ENCODE measurements at regions not wholly inside any gene's neighbourhood (a gene's known extent, or its start where the extent isn't known, plus 50 kb on each side); places are given as distances from the start of the nearest gene placed in this dataset.

DNA sequence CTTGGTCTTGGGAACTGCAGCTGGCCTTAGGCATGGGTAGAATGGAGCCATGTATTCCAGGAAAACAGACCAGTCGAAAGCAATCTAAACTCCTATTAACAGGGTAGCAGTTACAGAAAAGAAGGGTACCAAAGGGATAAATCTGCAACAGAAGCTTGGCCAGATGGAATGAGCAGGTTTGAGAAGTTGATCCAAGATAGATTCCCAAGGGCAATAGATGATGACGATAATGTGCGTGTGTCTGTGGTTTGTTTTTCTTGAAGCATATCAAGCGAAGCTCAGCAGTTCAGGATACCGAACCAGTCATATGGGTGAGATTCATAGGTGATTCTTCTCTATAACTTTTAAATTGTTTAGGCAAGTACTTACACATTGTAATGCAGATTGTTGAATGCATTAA lies 203.8 kb upstream of the SEMA6D start:
- WGBS (ENCODE audit: low lambda C conversion rate), result 32% methylated on average over 5 of the region's 5 CpGs
- Histone ChIP-seq H4K20me1 (ENCODE audit: insufficient read depth, low read length) (no peaks in the 10 kb centered on the region), H3K4me2 (ENCODE audit: low read depth, low read length) (no peak overlapping the region), H3K9ac (ENCODE audit: insufficient read depth, low read depth, low read length) (no peak overlapping the region), H3K79me2 (ENCODE audit: insufficient read depth, low read length) (no peaks in the 10 kb centered on the region), H3K36me3 (replicated peaks in 1 of 2; ENCODE audit: control insufficient read depth in 1 of 2, insufficient read depth in 2 of 2, low read length in 2 of 2) (no peaks in the 10 kb centered on the region), H3K27me3 (ENCODE audit: control insufficient read depth in 1 of 2, insufficient read depth in 2 of 2, low read length in 2 of 2) (no peaks in the 10 kb centered on the region), H3K27ac (ENCODE audit: extremely low read length, insufficient read depth, low read length) (no peak overlapping the region), H3K9me3 (ENCODE audit: low read length) (peaks cover 85% of the 10 kb centered on the region), H3K4me1 (ENCODE audit: insufficient read depth, low read length) (no peaks in the 10 kb centered on the region), H2AFZ (ENCODE audit: low read length) (no peak overlapping the region), H3K4me3 (replicated peaks in 1 of 3; ENCODE audit: insufficient read depth in 1 of 3, low read depth in 2 of 3, low read length in 3 of 3) (no peak overlapping the region)
- TF ChIP-seq PHF21A (CRISPR knock-in tag; IDR thresholded peaks at IDR 0.05) (no peak), FIP1L1 (IDR thresholded peaks at IDR 0.05; ENCODE audit: borderline replicate concordance, insufficient read depth, low read depth, low read length) (no peak), GZF1 (CRISPR knock-in tag; IDR thresholded peaks at IDR 0.05) (no peak), FOXJ3 (CRISPR knock-in tag; IDR thresholded peaks at IDR 0.05; ENCODE audit: borderline replicate concordance) (no peak), ZNF296 (CRISPR knock-in tag; conservative IDR thresholded peaks at IDR 0.05) (no peak), ETV6 (CRISPR knock-in tag; conservative IDR thresholded peaks at IDR 0.05) (no peak), HOXA3 (CRISPR knock-in tag; IDR thresholded peaks at IDR 0.05) (no peak), NONO (IDR thresholded peaks at IDR 0.05) (no peak), NONO (CRISPR knock-in tag; conservative IDR thresholded peaks at IDR 0.05) (no peak)
- TF ChIP-seq, protein P1, sequence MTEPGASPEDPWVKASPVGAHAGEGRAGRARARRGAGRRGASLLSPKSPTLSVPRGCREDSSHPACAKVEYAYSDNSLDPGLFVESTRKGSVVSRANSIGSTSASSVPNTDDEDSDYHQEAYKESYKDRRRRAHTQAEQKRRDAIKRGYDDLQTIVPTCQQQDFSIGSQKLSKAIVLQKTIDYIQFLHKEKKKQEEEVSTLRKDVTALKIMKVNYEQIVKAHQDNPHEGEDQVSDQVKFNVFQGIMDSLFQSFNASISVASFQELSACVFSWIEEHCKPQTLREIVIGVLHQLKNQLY (CRISPR knock-in tag; IDR thresholded peaks at IDR 0.05), result no peak
- TF ChIP-seq, protein P2, sequence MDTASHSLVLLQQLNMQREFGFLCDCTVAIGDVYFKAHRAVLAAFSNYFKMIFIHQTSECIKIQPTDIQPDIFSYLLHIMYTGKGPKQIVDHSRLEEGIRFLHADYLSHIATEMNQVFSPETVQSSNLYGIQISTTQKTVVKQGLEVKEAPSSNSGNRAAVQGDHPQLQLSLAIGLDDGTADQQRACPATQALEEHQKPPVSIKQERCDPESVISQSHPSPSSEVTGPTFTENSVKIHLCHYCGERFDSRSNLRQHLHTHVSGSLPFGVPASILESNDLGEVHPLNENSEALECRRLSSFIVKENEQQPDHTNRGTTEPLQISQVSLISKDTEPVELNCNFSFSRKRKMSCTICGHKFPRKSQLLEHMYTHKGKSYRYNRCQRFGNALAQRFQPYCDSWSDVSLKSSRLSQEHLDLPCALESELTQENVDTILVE (CRISPR knock-in tag; IDR thresholded peaks at IDR 0.05), result no peak
- intact Hi-C loops (cut with micrococcal nuclease; ENCODE audit: unreplicated experiment), result no loop called here
- ATAC-seq, result no peak
- in situ Hi-C loops (cut with HindIII; ENCODE audit: extremely low pct_ligation_motif_present, low pct_unique_long_range_greater_than_20kb), result no loop called here
- ChIA-PET CTCF (ENCODE audit: low intra/inter-chr PET ratio, low total read pairs) (no interaction called here), POLR2A (no interaction called here)
- DNase-seq (ENCODE audit: low spot score), result no peak
- FAIRE-seq, result no peak
- BruUV-seq (replicated peaks), result no TSS peak
